MM.1S (cell line): ENCODE measurements at regions not wholly inside any gene's neighbourhood (a gene's known extent, or its start where the extent isn't known, plus 50 kb on each side); places are given as distances from the start of the nearest gene placed in this dataset.

Experiments used
- DNase-seq: peaks from one replicate; pipeline ENCODE4 v3.0.0-alpha.2; 2015
- H2AFZ ChIP-seq: fragments of 300-600 bp; sonication (generic); 2 replicates; pipeline ENCODE4 v1.6.0; 2016; ENCODE audit warnings: antibody characterized with exemption, low read length
- H3F3A ChIP-seq: fragments of 300-600 bp; sonication (generic); 2 replicates; pipeline ENCODE4 v1.6.1; 2016; ENCODE audit warnings: mild to moderate bottlenecking, antibody characterized with exemption, low read length, moderate library complexity, mixed read lengths; ENCODE audit not compliant: insufficient read depth
- H3K27ac ChIP-seq: fragments of 300-600 bp; sonication (generic); 2 replicates; pipeline ENCODE4 v1.5.1; 2016; ENCODE audit warnings: mild to moderate bottlenecking, low read length
- H3K27me3 ChIP-seq: fragments of 300-600 bp; sonication (generic); replicated peaks from 2 replicates; pipeline ENCODE4 v1.6.0; 2016; ENCODE audit warnings: low read length; ENCODE audit not compliant: insufficient read depth
- H3K36me3 ChIP-seq: fragments of 300-600 bp; sonication (generic); replicated peaks from 2 replicates; pipeline ENCODE4 v1.6.1; 2016; ENCODE audit warnings: mild to moderate bottlenecking, low read length, mixed read lengths; ENCODE audit not compliant: insufficient read depth
- H3K4me1 ChIP-seq: fragments of 300-600 bp; sonication (generic); 2 replicates; pipeline ENCODE4 v1.6.1; 2016; ENCODE audit warnings: low read length, mixed read lengths
- H3K4me2 ChIP-seq: fragments of 300-600 bp; sonication (generic); 2 replicates; pipeline ENCODE4 v1.6.0; 2016; ENCODE audit warnings: low read depth, low read length
- H3K4me3 ChIP-seq: fragments of 300-600 bp; sonication (generic); 2 replicates; pipeline ENCODE4 v1.5.1; 2016; ENCODE audit warnings: low read length, mixed read lengths
- H3K79me2 ChIP-seq: fragments of 300-600 bp; sonication (generic); 2 replicates; pipeline ENCODE4 v1.6.1; 2016; ENCODE audit warnings: mixed run types, low read length, mixed read lengths
- H3K9ac ChIP-seq: fragments of 300-600 bp; sonication (generic); 2 replicates; pipeline ENCODE4 v1.6.1; 2016; ENCODE audit warnings: low read length, mixed read lengths
- H3K9me2 ChIP-seq: fragments of 300-600 bp; sonication (generic); replicated peaks from 2 replicates; pipeline ENCODE4 v1.6.1; 2016; ENCODE audit warnings: mild to moderate bottlenecking, low read length, mixed read lengths; ENCODE audit not compliant: insufficient read depth
- H3K9me3 ChIP-seq: fragments of 300-600 bp; sonication (generic); replicated peaks from 2 replicates; pipeline ENCODE4 v1.6.1; 2016; ENCODE audit warnings: mild to moderate bottlenecking, low read length, mixed read lengths; ENCODE audit not compliant: insufficient read depth
- H4K20me1 ChIP-seq: fragments of 300-600 bp; sonication (generic); 2 replicates; pipeline ENCODE4 v1.6.1; 2016; ENCODE audit warnings: mild to moderate bottlenecking, low read length, moderate library complexity, mixed read lengths; ENCODE audit not compliant: insufficient read depth
- EZH2 ChIP-seq: fragments of 300-600 bp; sonication (generic); optimal IDR thresholded peaks from 2 replicates; pipeline ENCODE3; 2017; ENCODE audit warnings: low read depth, mild to moderate bottlenecking, antibody characterized with exemption, low read length, mixed read lengths
- EZH2phosphoT487 ChIP-seq: fragments of 300-600 bp; sonication (generic); IDR thresholded peaks from 2 replicates; pipeline ENCODE4 v1.6.1; 2018; ENCODE audit warnings: antibody characterized with exemption, low read length
- TF ChIP-seq, protein P1 (sequence below): fragments of 300-600 bp; sonication (generic); IDR thresholded peaks from 2 replicates; pipeline ENCODE4 v1.5.1; 2016; ENCODE audit warnings: antibody characterized with exemption, low read length, mixed read lengths

DNA sequence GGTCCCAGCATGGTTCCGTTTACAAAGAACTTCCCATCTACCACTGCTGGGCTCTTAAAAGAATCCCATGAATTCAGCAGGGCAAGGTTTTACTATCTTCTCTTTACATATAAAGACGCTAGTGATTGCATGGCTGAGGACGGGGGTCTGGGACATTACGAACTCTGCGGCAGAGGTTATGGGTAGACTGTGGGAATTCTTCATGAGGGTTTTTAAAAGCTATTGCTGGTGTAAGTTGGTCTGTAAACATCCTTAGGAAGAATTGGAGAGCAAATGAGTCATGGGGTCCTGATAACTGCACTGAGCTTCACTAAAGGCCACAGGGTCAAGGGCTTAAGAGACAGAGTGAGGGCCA, 53.1 kb upstream of the TMEM72 start:
- no peaks in the 10 kb centered on the region for H3K9me2 ChIP-seq
- H3K79me2 ChIP-seq = no peaks in the 10 kb centered on the region
- no peak for DNase-seq
- H3F3A ChIP-seq = peaks cover 6% of the 10 kb centered on the region; the same call in 1 of the 2 replicates
- no peak overlapping the region for H3K4me3 ChIP-seq
- H3K4me2 ChIP-seq = no peak overlapping the region
- H2AFZ ChIP-seq = no peak overlapping the region
- H3K27me3 ChIP-seq = no peaks in the 10 kb centered on the region
- no peaks in the 10 kb centered on the region for H3K36me3 ChIP-seq
- H3K4me1 ChIP-seq = peaks cover 22% of the 10 kb centered on the region
- no peaks in the 10 kb centered on the region for H4K20me1 ChIP-seq
- H3K9me3 ChIP-seq = no peaks in the 10 kb centered on the region
- no peak overlapping the region for H3K9ac ChIP-seq
- TF ChIP-seq EZH2phosphoT487 (no peak), EZH2 (no peak)
- TF ChIP-seq, protein P1, sequence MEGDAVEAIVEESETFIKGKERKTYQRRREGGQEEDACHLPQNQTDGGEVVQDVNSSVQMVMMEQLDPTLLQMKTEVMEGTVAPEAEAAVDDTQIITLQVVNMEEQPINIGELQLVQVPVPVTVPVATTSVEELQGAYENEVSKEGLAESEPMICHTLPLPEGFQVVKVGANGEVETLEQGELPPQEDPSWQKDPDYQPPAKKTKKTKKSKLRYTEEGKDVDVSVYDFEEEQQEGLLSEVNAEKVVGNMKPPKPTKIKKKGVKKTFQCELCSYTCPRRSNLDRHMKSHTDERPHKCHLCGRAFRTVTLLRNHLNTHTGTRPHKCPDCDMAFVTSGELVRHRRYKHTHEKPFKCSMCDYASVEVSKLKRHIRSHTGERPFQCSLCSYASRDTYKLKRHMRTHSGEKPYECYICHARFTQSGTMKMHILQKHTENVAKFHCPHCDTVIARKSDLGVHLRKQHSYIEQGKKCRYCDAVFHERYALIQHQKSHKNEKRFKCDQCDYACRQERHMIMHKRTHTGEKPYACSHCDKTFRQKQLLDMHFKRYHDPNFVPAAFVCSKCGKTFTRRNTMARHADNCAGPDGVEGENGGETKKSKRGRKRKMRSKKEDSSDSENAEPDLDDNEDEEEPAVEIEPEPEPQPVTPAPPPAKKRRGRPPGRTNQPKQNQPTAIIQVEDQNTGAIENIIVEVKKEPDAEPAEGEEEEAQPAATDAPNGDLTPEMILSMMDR = no peak
- no peak overlapping the region for H3K27ac ChIP-seq

DNA sequence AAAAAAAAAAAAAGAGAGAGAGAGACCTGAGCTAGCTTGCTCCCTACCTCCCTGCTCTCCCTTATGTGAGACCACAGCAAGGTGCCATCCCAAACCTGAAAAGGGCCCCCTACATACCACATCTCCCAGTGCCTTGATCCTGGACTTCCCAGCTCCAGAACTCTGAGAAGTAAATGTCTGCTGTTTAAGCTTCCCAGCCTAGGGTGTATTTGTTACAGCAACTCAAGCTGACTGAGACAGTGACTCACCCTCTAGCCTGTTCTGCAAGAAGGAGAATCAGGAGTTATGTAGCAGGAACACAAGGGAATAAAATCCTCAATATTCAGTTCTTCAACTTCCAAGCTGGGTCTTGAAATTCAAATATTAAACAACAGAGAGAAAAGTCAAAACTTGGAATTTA, 52.1 kb upstream of the TMEM72 start:
- Histone ChIP-seq H3K4me2 (no peak overlapping the region), H3F3A (peaks cover 6% of the 10 kb centered on the region; the same call in 1 of the 2 replicates), H4K20me1 (no peaks in the 10 kb centered on the region), H3K27ac (no peak overlapping the region), H3K4me3 (no peak overlapping the region), H3K9me2 (no peaks in the 10 kb centered on the region), H2AFZ (no peak overlapping the region), H3K27me3 (no peaks in the 10 kb centered on the region), H3K9ac (no peak overlapping the region), H3K36me3 (no peaks in the 10 kb centered on the region), H3K9me3 (no peaks in the 10 kb centered on the region), H3K4me1 (peaks cover 22% of the 10 kb centered on the region), H3K79me2 (no peaks in the 10 kb centered on the region)
- DNase-seq = no peak
- TF ChIP-seq EZH2 (no peak), EZH2phosphoT487 (no peak)
- TF ChIP-seq, protein P1 = no peak

DNA sequence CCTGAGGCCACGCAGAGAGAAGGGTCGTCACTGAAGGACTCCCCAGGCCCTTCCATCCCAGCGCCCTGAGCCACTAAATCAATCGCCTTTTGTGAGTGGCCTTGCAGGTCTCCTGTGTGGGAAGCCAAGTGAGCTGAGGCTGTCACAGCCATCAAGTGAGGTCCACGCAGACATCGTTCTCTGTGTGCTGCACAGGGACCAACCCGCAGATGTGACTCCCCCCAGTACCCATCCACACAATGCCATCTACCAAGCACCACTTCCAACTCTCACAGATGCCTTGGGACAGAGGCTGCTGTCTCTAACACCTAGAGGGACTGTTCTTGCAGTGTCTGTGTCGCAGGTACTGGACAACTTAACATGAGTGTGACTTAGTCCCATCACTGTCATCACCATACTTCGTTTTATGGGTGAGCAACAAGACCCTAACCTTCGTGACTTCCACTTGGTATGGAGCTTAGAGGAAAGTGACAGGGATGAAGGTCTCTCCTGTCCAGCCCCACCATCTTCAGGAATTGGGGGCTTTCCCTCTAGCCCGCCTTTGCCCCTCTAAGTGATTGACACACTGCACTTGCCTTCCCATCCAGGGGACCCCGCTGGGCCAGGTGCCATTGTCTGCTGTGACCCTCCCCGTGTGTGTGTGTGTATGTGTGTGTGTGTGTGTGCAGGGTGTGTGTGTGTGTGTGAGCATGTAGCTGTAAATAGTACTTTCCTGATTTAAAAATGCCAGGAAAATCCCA, 51.4 kb upstream of the TMEM72 start:
- Histone ChIP-seq H3K4me3 (no peak overlapping the region), H3K9me3 (no peaks in the 10 kb centered on the region), H3K4me2 (no peak overlapping the region), H2AFZ (no peak overlapping the region), H3K79me2 (no peaks in the 10 kb centered on the region), H3K27me3 (no peaks in the 10 kb centered on the region), H4K20me1 (no peaks in the 10 kb centered on the region), H3K36me3 (no peaks in the 10 kb centered on the region), H3K9ac (no peak overlapping the region), H3K9me2 (no peaks in the 10 kb centered on the region), H3K27ac (no peak overlapping the region), H3K4me1 (peaks cover 25% of the 10 kb centered on the region), H3F3A (peaks cover 6% of the 10 kb centered on the region; the same call in 1 of the 2 replicates)
- no peak for DNase-seq
- TF ChIP-seq EZH2 = no peak
- no peak for TF ChIP-seq EZH2phosphoT487
- TF ChIP-seq, protein P1 = no peak
